Panc1 (cell line): ENCODE measurements at regions not wholly inside any gene's neighbourhood (a gene's known extent, or its start where the extent isn't known, plus 50 kb on each side); places are given as distances from the start of the nearest gene placed in this dataset.
"Not testable (repeated sequence)": the region's sequence is repeated elsewhere in the genome, so short reads cannot be mapped to it uniquely, and the experiment has no call there.

Experiments used
- ATAC-seq: fragments of 200-7000 bp; cut with Tn5 transposase; 2 replicates; pipeline ENCODE4 v1.9.1; 2020; ENCODE audit warnings: mild to moderate bottlenecking, moderate library complexity
- BruUV-seq: library from RNA; stranded (reverse); fragments of 400-500 nt; replicated peaks from 2 replicates; lab custom pipeline; 2021; lab: Mats Ljungman, UMichigan
- CTCF ChIA-PET: fragments of 300-600 bp; sonication (Branson Sonifier 250); formaldehyde crosslinking; loops from one replicate; lab custom pipeline; 2022; ENCODE audit warnings: antibody characterized with exemption; lab: Charles Lee
- POLR2A ChIA-PET: fragments of 300-600 bp; sonication (Branson Sonifier 250); formaldehyde crosslinking; loops from one replicate; lab custom pipeline; 2022; ENCODE audit warnings: antibody characterized with exemption; lab: Charles Lee
- DNase-seq: peaks from one replicate; pipeline ENCODE4 v3.0.0-alpha.2; 2010; ENCODE audit warnings: low read depth, low spot score
- H3K27ac ChIP-seq: 2 replicates; pipeline ENCODE4 v1.5.1; 2011; ENCODE audit warnings: mild to moderate bottlenecking, low read length, inconsistent platforms
- H3K27me3 ChIP-seq: fragments of 200-500 bp; sonication (Bioruptor generic); 2 replicates; pipeline ENCODE4 v1.6.0; 2014; ENCODE audit warnings: low read length, inconsistent platforms; ENCODE audit not compliant: control insufficient read depth, insufficient read depth
- H3K36me3 ChIP-seq: fragments of 200-500 bp; sonication (Bioruptor generic); 2 replicates; pipeline ENCODE4 v1.5.1; 2014; ENCODE audit warnings: inconsistent platforms, mild to moderate bottlenecking, low read length, moderate library complexity; ENCODE audit not compliant: control insufficient read depth, insufficient read depth
- H3K4me1 ChIP-seq: 2 replicates; pipeline ENCODE4 v1.5.1; 2011; ENCODE audit warnings: inconsistent platforms, mild to moderate bottlenecking, low read length, moderate library complexity; ENCODE audit not compliant: control insufficient read depth, insufficient read depth
- H3K4me3 ChIP-seq, 2 experiments: 2 replicates each; pipeline ENCODE4 v1.5.1; 2011 to 2012; ENCODE audit warnings: low read depth in 2 of 2, low read length in 2 of 2, mild to moderate bottlenecking in 2 of 2, inconsistent platforms in 1 of 2, moderate library complexity in 1 of 2
- H3K9me3 ChIP-seq: fragments of 200-500 bp; sonication (Bioruptor generic); 2 replicates; pipeline ENCODE4 v1.5.1; 2014; ENCODE audit warnings: low read depth, mild to moderate bottlenecking, inconsistent platforms, low read length, moderate library complexity; ENCODE audit not compliant: control insufficient read depth, insufficient read depth
- POLR2AphosphoS5 ChIP-seq: IDR thresholded peaks from 2 replicates; pipeline ENCODE4 v1.6.1; 2012; ENCODE audit warnings: mild to moderate bottlenecking, low read depth, low read length, moderate library complexity
- SIN3A ChIP-seq: IDR thresholded peaks from 2 replicates; pipeline ENCODE4 v1.6.1; 2012; ENCODE audit warnings: low read depth, mild to moderate bottlenecking, low read length, moderate library complexity, borderline replicate concordance; ENCODE audit not compliant: insufficient read depth
- TCF7L2 ChIP-seq: IDR thresholded peaks from 2 replicates; pipeline ENCODE4 v1.6.1; 2011; ENCODE audit warnings: mild to moderate bottlenecking, low read depth, low read length, inconsistent platforms
- in situ Hi-C: cut with HindIII; loops from 2 replicates; pipeline ENCODE4 v1.10.0; 2016; ENCODE audit warnings: low sequenced_read_pairs, low pct_unique_long_range_greater_than_20kb
- intact Hi-C: fragments of 100-400 bp; cut with micrococcal nuclease; formaldehyde crosslinking; loops from one replicate; pipeline ENCODE4 v1.10.0; 2022; ENCODE audit not compliant: unreplicated experiment
- TF ChIP-seq, protein P1 (sequence below): fragments of 450-650 bp; IDR thresholded peaks from 2 replicates; pipeline ENCODE4 v1.5.1; 2017; ENCODE audit warnings: mild to moderate bottlenecking
- TF ChIP-seq, protein P2 (sequence below), 2 experiments: IDR thresholded peaks; 2 replicates each; pipeline ENCODE4 v1.6.1; 2011 to 2012; ENCODE audit warnings: low read depth in 2 of 2, control low read depth in 1 of 2, low read length in 1 of 2, mild to moderate bottlenecking in 1 of 2, moderate library complexity in 1 of 2; ENCODE audit not compliant: insufficient read depth in 1 of 2

DNA sequence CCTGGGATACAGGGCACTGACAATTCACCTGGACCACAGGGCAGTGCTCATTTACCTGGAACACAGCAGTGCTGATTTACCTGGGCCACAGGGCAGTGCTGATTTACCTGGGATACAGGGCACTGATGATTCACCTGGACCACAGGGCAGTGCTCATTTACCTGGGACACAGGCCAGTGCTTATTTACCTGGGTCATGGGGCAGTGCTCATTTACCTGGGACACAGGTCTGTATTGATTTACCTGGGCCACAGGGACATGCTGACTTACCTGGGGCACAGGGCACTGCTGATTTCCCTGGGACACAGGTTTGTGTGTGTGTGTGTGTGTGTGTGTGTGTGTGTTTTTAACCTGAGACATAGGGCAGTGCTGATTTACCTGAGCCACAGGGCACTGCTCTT is 261.7 kb downstream of the MATN1 start:
- no peaks in the 10 kb centered on the region for H3K9me3 ChIP-seq
- ATAC-seq (no peak), DNase-seq (no peak)
- POLR2A ChIA-PET, result no interaction called here
- in situ Hi-C loops, result no loop called here
- TF ChIP-seq, protein P1, sequence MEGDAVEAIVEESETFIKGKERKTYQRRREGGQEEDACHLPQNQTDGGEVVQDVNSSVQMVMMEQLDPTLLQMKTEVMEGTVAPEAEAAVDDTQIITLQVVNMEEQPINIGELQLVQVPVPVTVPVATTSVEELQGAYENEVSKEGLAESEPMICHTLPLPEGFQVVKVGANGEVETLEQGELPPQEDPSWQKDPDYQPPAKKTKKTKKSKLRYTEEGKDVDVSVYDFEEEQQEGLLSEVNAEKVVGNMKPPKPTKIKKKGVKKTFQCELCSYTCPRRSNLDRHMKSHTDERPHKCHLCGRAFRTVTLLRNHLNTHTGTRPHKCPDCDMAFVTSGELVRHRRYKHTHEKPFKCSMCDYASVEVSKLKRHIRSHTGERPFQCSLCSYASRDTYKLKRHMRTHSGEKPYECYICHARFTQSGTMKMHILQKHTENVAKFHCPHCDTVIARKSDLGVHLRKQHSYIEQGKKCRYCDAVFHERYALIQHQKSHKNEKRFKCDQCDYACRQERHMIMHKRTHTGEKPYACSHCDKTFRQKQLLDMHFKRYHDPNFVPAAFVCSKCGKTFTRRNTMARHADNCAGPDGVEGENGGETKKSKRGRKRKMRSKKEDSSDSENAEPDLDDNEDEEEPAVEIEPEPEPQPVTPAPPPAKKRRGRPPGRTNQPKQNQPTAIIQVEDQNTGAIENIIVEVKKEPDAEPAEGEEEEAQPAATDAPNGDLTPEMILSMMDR, result no peak
- TF ChIP-seq TCF7L2, result no peak
- TF ChIP-seq, protein P2, sequence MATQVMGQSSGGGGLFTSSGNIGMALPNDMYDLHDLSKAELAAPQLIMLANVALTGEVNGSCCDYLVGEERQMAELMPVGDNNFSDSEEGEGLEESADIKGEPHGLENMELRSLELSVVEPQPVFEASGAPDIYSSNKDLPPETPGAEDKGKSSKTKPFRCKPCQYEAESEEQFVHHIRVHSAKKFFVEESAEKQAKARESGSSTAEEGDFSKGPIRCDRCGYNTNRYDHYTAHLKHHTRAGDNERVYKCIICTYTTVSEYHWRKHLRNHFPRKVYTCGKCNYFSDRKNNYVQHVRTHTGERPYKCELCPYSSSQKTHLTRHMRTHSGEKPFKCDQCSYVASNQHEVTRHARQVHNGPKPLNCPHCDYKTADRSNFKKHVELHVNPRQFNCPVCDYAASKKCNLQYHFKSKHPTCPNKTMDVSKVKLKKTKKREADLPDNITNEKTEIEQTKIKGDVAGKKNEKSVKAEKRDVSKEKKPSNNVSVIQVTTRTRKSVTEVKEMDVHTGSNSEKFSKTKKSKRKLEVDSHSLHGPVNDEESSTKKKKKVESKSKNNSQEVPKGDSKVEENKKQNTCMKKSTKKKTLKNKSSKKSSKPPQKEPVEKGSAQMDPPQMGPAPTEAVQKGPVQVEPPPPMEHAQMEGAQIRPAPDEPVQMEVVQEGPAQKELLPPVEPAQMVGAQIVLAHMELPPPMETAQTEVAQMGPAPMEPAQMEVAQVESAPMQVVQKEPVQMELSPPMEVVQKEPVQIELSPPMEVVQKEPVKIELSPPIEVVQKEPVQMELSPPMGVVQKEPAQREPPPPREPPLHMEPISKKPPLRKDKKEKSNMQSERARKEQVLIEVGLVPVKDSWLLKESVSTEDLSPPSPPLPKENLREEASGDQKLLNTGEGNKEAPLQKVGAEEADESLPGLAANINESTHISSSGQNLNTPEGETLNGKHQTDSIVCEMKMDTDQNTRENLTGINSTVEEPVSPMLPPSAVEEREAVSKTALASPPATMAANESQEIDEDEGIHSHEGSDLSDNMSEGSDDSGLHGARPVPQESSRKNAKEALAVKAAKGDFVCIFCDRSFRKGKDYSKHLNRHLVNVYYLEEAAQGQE (IDR thresholded peaks at IDR 0.05; ENCODE audit: insufficient read depth in 1 of 2, low read depth in 2 of 2, low read length in 1 of 2), result no peak
- TF ChIP-seq SIN3A, result no peak
- TF ChIP-seq POLR2AphosphoS5, result no peak
- H3K27ac ChIP-seq, result no peak overlapping the region
- intact Hi-C loops, result no loop called here
- BruUV-seq, result no TSS peak
- no peaks in the 10 kb centered on the region for H3K4me1 ChIP-seq
- H3K27me3 ChIP-seq, result no peaks in the 10 kb centered on the region
- H3K4me3 ChIP-seq, result no peak overlapping the region
- CTCF ChIA-PET, result no interaction called here
- no peaks in the 10 kb centered on the region for H3K36me3 ChIP-seq

DNA sequence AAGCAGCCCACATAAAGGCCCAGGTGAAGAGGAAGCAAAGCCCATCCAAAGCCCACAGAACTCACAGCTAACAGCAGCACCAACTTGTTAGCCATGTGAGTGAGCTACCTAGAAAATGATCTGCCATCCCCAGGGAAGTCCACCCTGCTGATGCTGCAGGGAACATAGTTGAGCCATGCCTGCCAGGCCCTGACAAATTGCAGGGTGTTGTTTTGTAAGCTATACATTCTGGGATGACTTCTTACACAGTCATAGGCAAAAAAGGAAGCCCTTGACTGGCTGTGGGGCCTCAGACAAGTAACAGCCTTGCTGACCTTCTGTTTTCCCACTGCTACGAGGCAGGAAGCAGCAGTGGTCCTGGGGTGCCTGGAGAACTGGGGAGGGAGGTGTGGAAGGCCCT is 262.7 kb downstream of the MATN1 start:
- in situ Hi-C loops, result no loop called here
- CTCF ChIA-PET, result no interaction called here

DNA sequence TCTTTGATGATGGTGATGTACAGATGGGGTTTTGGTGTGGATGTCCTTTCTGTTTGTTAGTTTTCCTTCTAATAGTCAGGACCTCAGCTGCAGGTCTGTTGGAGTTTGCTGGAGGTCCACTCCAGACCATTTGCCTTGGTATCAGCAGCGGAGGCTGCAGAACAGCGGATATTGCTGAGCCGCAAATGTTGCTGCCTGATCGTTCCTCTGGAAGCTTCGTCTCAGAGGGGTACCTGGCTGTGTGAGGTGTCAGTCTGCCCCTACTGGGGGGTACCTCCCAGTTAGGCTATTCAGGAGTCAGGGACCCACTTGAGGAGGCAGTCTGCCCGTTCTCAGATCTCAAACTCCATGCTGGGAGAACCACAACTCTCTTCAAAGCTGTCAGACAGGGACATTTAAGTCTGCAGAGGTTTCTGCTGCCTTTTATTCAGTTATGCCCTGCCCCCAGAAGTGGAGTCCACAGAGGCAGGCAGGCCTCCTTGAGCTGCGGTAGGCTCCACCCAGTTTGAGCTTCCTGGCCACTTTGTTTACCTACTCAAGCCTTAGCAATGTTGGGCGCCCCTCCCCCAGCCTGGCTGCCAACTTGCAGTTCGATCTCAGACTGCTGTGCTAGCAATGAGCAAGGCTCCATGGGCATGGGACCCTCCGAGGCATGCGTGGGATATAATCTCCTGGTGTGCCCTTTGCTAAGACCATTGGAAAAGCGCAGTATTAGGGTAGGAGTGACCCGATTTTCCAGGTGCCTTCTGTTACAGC is 264.5 kb downstream of the MATN1 start:
- BruUV-seq, H3K36me3 ChIP-seq, H3K4me1 ChIP-seq, ATAC-seq, CTCF ChIA-PET, H3K9me3 ChIP-seq, H3K27me3 ChIP-seq, POLR2A ChIA-PET, in situ Hi-C loops, intact Hi-C loops, DNase-seq, H3K27ac ChIP-seq, H3K4me3 ChIP-seq: not testable (repeated sequence)

More for the DNA sequence above, 262.7 kb downstream of the MATN1 start:
- no peak overlapping the region for H3K4me3 ChIP-seq
- POLR2A ChIA-PET, result no interaction called here
- DNase-seq, result no peak
- no peaks in the 10 kb centered on the region for H3K4me1 ChIP-seq
- ATAC-seq, result no peak
- no peaks in the 10 kb centered on the region for H3K9me3 ChIP-seq
- no peaks in the 10 kb centered on the region for H3K27me3 ChIP-seq
- BruUV-seq, result no TSS peak
- TF ChIP-seq POLR2AphosphoS5 (no peak), SIN3A (no peak)
- intact Hi-C loops, result no loop called here
- H3K36me3 ChIP-seq, result no peaks in the 10 kb centered on the region
- no peak overlapping the region for H3K27ac ChIP-seq
